Medulla oblongata (tissue), 1 donor: ENCODE measurements at regions not wholly inside any gene's neighbourhood (a gene's known extent, or its start where the extent isn't known, plus 50 kb on each side); places are given as distances from the start of the nearest gene placed in this dataset.
"Not testable (repeated sequence)": the region's sequence is repeated elsewhere in the genome, so short reads cannot be mapped to it uniquely, and the experiment has no call there.

Experiments
- DNase-seq: peaks from one replicate; pipeline ENCODE4 v3.0.0-alpha.2; 2015; ENCODE audit errors: extremely low spot score

GRCh38 chr6:68022968-68023367, 612.1 kb upstream of the ADGRB3 start:
- not testable (repeated sequence) for DNase-seq

- DNase-seq, result no peak
Measured at GRCh38 chr6:68013780-68014515, 621.1 kb upstream of the ADGRB3 start.

GRCh38 chr6:68012822-68013221, 622.3 kb upstream of the ADGRB3 start:
- no peak for DNase-seq

- DNase-seq, result no peak
Measured at GRCh38 chr6:68010936-68011335, 624.1 kb upstream of the ADGRB3 start.

- no peak for DNase-seq
Measured at GRCh38 chr6:68008445-68008844, 626.6 kb upstream of the ADGRB3 start.

GRCh38 chr6:68007717-68008116, 627.4 kb upstream of the ADGRB3 start:
- DNase-seq, result no peak

GRCh38 chr6:67986694-67987232, 648.3 kb upstream of the ADGRB3 start:
- DNase-seq, result no peak

- no peak for DNase-seq
Measured at GRCh38 chr6:67976486-67976885, 658.6 kb upstream of the ADGRB3 start.

GRCh38 chr6:67974931-67975330, 660.2 kb upstream of the ADGRB3 start:
- no peak for DNase-seq

- DNase-seq, result no peak
Measured at GRCh38 chr6:67971812-67972211, 663.3 kb upstream of the ADGRB3 start.

GRCh38 chr6:67966830-67967229, 668.3 kb upstream of the ADGRB3 start:
- DNase-seq, result no peak

GRCh38 chr6:67956352-67956751, 678.7 kb upstream of the ADGRB3 start:
- DNase-seq, result no peak

- DNase-seq, result no peak
Measured at GRCh38 chr6:67952948-67953347, 682.1 kb upstream of the ADGRB3 start.

GRCh38 chr6:67952121-67952520, 683.0 kb upstream of the ADGRB3 start:
- no peak for DNase-seq

- DNase-seq, result not testable (repeated sequence)
Measured at GRCh38 chr6:67947762-67948161, 687.3 kb upstream of the ADGRB3 start.

- no peak for DNase-seq
Measured at GRCh38 chr6:67935976-67936477, 699.1 kb upstream of the ADGRB3 start.

GRCh38 chr6:67933278-67933677, 701.8 kb upstream of the ADGRB3 start:
- no peak for DNase-seq

GRCh38 chr6:67922588-67922987, 712.5 kb upstream of the ADGRB3 start:
- DNase-seq, result not testable (repeated sequence)

- not testable (repeated sequence) for DNase-seq
Measured at GRCh38 chr6:67920040-67920439, 715.0 kb upstream of the ADGRB3 start.

GRCh38 chr6:67916399-67916798, 718.7 kb upstream of the ADGRB3 start:
- no peak for DNase-seq

GRCh38 chr6:67914419-67914818, 720.7 kb upstream of the ADGRB3 start:
- DNase-seq, result no peak

GRCh38 chr6:67909354-67909753, 725.7 kb upstream of the ADGRB3 start:
- no peak for DNase-seq

GRCh38 chr6:67908379-67908778, 726.7 kb upstream of the ADGRB3 start:
- DNase-seq, result no peak
